Right ventricle myocardium inferior (tissue), 1 donor: ENCODE measurements at regions not wholly inside any gene's neighbourhood (a gene's known extent, or its start where the extent isn't known, plus 50 kb on each side); places are given as distances from the start of the nearest gene placed in this dataset.
"Not testable (repeated sequence)": the region's sequence is repeated elsewhere in the genome, so short reads cannot be mapped to it uniquely, and the experiment has no call there.

Experiments used
- ATAC-seq: fragments of 200-7000 bp; cut with Tn5 transposase; one replicate; pipeline ENCODE4 v1.9.1; 2020; ENCODE audit warnings: mild to moderate bottlenecking, moderate library complexity
- DNase-seq: peaks from one replicate; pipeline ENCODE4 v3.0.0; 2021; ENCODE audit errors: missing footprints
- intact Hi-C: fragments of 100-400 bp; cut with DNase I; formaldehyde crosslinking; loops from one replicate; pipeline ENCODE4 v1.11.0; 2022
- donor health status: DM: no; HTN: yes; CAD: no; lungs with severe emphysema.

DNA sequence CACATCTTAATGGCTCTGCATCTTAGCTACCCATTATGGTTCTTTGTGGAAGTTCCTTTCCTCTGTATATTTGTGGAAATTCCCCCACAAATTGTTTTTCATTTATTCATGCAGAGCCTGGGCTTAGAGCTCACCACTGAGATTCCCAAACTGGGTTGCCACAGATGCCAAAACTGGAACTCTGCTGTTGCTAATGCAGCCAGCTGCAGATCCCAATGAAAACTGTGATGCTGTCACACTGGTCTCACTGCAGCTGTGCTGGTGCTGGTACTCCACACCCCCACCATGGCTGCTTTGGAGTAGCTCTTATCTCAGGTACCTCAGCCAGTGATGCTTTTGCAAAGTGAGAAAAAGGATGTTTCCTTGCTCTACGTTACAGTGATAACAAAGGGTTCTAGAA, 87.7 kb downstream of the DCK start:
- ATAC-seq (no peak), DNase-seq (no peak)
- intact Hi-C loops: no loop called here

DNA sequence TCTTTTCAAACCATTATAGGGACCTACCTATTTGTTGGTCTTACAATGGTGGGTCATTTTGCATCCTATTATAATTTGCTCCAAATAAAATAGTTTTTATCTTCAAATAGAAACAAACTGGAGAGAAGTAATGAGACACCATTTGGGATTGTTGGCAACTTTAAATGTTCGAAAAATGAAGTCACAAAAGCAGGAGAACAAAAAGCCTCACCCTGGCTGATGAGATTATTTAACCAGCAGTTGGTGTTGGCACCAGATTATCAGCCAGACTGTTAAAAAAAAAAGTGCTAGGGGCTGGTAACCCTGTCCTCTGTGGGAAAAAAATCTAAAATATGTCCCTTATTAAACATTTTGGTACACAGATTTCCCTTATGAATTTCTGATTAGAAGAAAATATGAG, 100.3 kb downstream of the DCK start:
- DNase-seq (no peak), ATAC-seq (no peak)
- intact Hi-C loops: no loop called here

DNA sequence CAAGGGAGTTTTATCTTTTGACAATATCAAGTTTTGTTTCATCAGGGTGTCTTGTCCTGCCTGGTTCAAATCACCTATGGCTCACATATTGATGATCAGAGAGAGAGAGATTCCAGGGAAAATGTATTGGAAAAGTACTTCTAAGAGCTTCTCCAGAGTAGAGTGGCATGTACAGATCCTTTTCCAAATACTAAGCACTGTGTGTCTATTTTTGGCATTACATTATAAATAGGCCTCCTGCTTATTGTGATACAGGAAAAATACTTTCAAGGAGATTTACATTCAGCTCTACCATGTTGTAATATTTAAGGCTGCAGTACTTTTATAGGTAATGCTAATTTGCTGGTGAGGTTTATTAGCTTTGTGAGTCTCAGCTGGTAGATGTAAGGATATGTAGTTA, 100.8 kb downstream of the DCK start:
- intact Hi-C loops: no loop called here
- ATAC-seq (peak; percentile 46), DNase-seq (no peak)

DNA sequence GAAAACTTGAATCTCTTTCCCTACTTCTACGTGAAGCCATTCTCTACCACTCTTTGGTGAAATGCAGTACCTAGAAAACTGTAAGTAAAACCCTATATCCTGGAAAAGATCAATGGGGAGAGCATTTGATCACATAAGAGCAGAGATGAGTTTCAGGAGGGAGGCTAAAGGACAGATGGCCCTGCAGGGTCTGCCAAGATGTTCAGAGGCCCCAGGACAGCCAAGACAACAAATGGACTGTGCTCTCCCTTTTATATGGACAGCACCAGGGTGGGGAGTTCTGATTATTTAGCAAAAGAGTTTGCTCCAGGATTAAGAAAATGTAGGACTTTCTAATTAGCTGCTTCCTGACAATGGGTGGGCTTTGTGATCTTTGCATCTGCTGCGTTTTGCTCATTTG, 101.7 kb downstream of the DCK start:
- ATAC-seq (no peak), DNase-seq (no peak)
- intact Hi-C loops: no loop called here

- intact Hi-C loops: no loop called here
- ATAC-seq (no peak), DNase-seq (no peak)
These were observed 102.1 kb downstream of the DCK start for GRCh38 chr4:71095545-71095944.

DNA sequence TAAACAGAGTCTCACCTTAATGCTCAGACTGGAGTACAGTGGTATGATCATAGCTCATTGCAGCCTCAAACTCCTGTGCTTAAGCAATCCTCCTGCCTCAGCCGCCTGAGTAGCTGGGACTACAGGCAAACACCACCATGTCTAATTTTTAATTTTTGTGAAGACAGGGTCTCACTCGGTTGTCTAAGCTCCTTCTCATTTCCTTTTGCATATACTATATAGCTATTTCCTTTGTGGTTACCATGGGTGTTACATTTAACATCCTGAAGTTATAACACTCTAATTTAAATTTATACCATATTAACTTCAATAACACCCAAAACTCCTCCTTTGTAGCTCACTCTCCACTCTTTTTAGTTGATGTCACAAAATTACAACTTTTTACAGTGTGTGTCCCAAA, 114.3 kb downstream of the DCK start:
- intact Hi-C loops: no loop called here
- ATAC-seq (no peak), DNase-seq (no peak)

DNA sequence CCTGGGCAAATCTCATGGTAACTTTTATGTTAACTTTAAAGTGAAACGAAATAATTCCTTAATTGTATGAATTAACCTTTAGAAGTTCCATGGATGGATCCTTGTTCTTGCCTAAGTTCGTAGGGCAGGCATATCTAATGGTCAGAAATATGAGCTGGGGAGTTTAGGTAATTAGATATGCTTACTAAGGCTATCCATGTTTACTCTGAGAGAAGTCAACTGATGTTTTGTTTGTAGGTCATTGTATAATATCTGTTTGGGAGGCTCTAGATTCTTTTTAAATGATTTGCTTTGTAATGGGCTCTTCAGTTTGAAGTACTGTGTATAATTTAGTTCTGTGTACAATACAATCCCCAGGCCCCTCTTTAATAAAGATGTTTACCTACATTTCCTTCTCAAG, 117.0 kb downstream of the DCK start:
- no peak for ATAC-seq
- DNase-seq: no peak
- intact Hi-C loops: no loop called here

DNA sequence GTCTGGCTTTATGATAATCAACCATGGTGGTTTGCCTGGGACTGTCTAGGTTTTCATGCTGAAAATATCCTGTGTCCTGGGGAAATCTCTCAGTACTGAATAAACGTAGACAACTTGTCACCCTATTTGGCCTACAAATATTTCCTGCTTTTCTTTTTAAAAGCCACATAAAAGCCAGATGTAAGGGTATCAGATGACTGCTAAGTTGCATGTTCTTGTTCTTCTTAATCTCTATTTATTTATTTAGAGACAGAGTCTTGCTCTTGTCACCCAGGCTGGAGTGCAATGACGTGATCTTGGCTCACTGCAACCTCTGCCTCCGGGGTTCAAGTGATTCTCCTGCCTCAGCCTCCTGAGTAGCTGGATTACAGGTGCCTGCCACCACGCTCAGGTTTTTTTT, 117.7 kb downstream of the DCK start:
- intact Hi-C loops, ATAC-seq: not testable (repeated sequence)

GRCh38 chr4:71113294-71113693, 119.8 kb downstream of the DCK start:
- ATAC-seq (no peak), DNase-seq (no peak)
- intact Hi-C loops: no loop called here

More for the DNA sequence above, 117.7 kb downstream of the DCK start:
- not testable (repeated sequence) for DNase-seq

DNA sequence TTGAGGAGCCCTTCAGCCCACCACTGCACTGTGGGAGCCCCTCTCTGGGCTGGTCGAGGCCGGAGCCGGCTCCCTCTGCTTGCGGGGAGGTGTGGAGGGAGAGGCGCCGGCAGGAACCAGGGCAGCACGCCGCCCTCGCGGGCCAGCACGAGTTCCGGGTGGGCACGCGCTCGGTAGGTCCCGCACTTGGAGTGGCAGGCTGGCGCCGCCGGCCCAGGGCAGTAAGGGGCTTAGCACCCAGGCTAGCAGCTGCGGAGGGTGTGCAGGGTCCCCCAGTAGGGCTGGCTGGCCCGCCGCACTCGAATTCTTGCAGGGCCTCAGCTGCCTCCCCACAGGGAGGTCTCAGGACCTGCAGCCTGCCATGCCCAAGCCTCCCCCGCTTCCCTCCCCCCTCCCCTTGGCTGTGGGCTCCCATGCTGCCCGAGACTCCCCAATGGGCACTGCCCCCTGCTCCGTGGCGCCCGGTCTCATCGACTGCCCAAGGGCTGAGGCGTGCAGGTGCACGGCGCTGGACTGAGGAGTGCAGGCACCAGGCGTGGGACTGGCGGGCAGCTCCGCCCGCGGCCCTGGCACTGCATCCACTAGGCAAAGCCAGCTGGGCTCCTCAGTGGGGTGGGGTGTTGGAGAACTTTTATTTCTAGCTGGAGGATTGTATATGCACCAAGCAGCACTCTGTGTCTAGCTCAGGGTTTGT, 127.5 kb downstream of the DCK start:
- intact Hi-C loops: no loop called here
- DNase-seq (peak; percentile 60), ATAC-seq (no peak)

DNA sequence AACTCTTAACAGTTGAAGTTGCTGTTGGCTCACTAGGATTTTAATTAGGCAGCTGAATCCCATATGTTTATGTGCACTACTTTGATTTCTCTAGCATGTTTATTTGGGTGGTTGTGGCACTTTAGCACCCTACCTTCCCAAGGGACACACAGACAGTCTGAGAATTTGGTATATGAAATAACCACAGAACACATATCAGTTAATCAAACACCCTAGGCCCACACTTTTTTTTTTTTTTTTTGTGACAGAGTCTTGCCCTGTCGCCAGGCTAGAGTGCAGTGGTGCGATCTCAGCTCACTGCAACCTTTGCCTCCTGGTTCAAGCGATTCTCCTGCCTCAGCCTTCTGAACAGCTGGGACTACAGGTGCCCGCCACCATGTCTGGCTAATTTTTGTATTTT, 130.5 kb downstream of the DCK start:
- ATAC-seq (no peak), DNase-seq (no peak)
- intact Hi-C loops: no loop called here

GRCh38 chr4:71125137-71125536, 131.7 kb downstream of the DCK start:
- intact Hi-C loops: no loop called here
- ATAC-seq (no peak), DNase-seq (no peak)

- DNase-seq: no peak
- no peak for ATAC-seq
- intact Hi-C loops: no loop called here
These were observed 133.3 kb downstream of the DCK start for GRCh38 chr4:71126719-71127118.

GRCh38 chr4:71130827-71131603, 137.6 kb downstream of the DCK start:
- DNase-seq (no peak), ATAC-seq (no peak)
- intact Hi-C loops: no loop called here

DNA sequence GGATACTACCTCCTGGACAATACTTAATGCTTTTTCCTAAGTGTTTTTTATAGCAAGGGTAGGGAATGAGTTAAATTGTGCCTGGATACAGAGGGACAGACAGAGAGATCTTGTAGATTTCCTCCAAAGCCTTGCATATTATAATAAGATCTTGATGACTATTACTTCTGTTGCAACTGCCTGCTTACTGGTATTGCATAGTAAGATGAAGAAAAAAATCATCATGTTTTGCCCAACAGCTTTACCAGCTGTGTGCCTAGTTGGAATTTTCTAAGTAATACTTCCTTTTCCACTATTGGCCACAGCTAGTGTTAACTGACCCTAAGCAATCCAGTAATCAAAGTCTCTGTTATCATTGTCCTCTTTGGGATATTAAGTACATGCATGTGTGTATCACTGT, 139.0 kb downstream of the DCK start:
- no peak for ATAC-seq
- DNase-seq: no peak
- intact Hi-C loops: no loop called here

DNA sequence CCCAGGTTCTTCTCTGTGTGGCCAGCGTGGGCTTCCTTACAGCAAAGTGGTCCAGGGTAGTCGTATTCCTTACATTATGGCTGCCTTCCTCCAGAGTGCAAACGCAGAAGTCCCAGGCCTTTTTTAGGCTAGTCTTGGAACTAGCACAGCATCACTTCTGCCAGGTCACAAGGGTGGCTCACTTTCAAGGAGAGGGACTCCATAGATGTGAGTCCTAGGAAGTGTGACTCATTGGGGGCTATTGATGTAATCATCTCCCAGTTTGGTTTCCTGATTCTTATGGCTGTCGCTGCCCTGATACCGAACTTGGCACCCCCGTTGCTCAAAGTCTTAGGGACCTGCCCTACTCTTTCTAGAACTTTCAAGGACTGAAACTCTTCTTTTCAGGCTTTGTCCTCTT, 140.0 kb downstream of the DCK start:
- ATAC-seq (no peak), DNase-seq (no peak)
- intact Hi-C loops: no loop called here

- intact Hi-C loops: no loop called here
- DNase-seq (no peak), ATAC-seq (no peak)
These were observed 142.6 kb downstream of the DCK start for GRCh38 chr4:71136071-71136470.

DNA sequence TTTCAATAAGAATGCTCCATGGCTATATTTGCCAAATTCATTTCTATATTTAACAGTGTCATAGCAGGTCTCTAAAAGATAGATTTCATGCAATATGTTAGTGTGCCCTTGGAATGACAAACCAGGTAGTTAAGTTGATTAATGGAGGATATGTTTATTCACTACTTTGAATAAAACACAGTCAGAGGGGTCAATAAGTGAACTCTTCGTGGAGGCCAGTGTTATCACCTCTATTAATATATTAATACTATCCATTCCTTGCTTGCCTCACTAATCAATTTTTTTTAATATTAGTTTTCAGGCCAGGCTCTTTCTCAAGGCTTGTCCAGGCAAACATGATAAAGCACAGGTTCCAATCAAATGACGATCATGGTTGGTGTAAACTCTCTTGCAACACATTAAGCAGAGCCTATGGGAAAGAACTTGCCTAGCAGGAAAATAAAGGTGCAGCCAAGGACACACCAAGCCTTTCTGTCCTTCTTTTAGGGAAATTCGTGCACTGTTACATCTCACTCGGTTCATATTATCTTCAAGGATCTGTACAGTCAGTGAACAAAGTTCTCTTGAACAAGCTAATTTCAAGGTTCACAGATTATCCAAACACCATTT, 144.7 kb downstream of the DCK start:
- DNase-seq (no peak), ATAC-seq (no peak)
- intact Hi-C loops: no loop called here

DNA sequence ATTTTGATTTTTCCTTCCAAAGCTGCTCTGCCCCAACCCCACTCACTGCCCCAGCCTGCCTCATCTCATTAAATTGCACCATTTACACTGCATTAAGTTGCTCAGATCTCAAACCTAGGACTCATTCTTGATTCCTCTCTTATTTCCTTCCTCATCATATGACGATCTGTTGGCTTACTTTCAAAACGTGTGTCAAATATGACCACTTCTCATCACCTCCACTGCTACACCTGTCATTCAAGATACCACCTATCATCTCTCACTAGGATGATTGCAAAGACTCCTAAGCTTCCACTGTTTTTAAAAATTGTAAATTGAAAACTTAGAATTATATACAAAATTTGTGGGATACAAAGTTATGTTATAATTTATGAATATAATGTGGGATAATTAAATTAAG, 147.1 kb downstream of the DCK start:
- DNase-seq: no peak
- no peak for ATAC-seq
- intact Hi-C loops: no loop called here

GRCh38 chr4:71141125-71141524, 147.7 kb downstream of the DCK start:
- intact Hi-C loops: no loop called here
- DNase-seq (no peak), ATAC-seq (no peak)
